RWPE1 (cell line): ENCODE measurements at regions not wholly inside any gene's neighbourhood (a gene's known extent, or its start where the extent isn't known, plus 50 kb on each side); places are given as distances from the start of the nearest gene placed in this dataset.

Source experiments
- CTCF ChIA-PET: fragments of 350-600 bp; sonication (Branson Sonifier 250); formaldehyde crosslinking; extraction: SDS; loops from one replicate; lab custom pipeline; 2021; lab: Yijun Ruan, JAX
- POLR2A ChIA-PET: fragments of 400-600 bp; formaldehyde crosslinking; extraction: SDS; loops from one replicate; lab custom pipeline; 2020; ENCODE audit warnings: antibody characterized with exemption; ENCODE audit not compliant: low non-redundant PET; lab: Yijun Ruan, JAX
- DNase-seq: peaks from one replicate; pipeline ENCODE4 v3.0.0; 2012; ENCODE audit warnings: low spot score
- H3K27ac ChIP-seq: fragments of 450-650 bp; 2 replicates; pipeline ENCODE4 v1.5.1; 2017
- TF ChIP-seq, protein P1 (sequence below): fragments of 450-650 bp; conservative IDR thresholded peaks from 2 replicates; pipeline ENCODE4 v1.5.1; 2017; ENCODE audit warnings: low read depth, mild to moderate bottlenecking

DNA sequence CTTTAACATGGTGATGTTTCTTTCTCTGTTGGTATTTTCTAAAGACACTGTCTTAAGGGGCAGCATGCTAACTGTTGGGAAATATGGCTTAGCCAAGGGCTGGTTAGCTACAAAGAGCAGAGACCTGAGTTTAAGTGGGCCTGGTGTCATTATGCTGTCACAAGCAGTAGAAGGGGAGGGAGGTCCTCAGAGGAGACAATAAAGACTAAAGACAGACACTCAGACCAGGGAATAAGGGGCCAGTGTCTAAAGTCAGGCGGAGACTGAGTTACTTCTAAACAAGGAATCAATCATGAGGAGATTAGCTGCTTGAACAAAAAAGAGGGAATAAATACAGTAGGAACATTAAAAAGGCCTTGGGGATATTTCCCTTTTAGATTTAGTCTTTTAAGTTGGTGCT is 142.7 kb upstream of the DPPA4 start:
- POLR2A ChIA-PET: no interaction called here
- DNase-seq: no peak
- TF ChIP-seq, protein P1, sequence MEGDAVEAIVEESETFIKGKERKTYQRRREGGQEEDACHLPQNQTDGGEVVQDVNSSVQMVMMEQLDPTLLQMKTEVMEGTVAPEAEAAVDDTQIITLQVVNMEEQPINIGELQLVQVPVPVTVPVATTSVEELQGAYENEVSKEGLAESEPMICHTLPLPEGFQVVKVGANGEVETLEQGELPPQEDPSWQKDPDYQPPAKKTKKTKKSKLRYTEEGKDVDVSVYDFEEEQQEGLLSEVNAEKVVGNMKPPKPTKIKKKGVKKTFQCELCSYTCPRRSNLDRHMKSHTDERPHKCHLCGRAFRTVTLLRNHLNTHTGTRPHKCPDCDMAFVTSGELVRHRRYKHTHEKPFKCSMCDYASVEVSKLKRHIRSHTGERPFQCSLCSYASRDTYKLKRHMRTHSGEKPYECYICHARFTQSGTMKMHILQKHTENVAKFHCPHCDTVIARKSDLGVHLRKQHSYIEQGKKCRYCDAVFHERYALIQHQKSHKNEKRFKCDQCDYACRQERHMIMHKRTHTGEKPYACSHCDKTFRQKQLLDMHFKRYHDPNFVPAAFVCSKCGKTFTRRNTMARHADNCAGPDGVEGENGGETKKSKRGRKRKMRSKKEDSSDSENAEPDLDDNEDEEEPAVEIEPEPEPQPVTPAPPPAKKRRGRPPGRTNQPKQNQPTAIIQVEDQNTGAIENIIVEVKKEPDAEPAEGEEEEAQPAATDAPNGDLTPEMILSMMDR: no peak
- CTCF ChIA-PET: no interaction called here
- no peak overlapping the region for H3K27ac ChIP-seq

DNA sequence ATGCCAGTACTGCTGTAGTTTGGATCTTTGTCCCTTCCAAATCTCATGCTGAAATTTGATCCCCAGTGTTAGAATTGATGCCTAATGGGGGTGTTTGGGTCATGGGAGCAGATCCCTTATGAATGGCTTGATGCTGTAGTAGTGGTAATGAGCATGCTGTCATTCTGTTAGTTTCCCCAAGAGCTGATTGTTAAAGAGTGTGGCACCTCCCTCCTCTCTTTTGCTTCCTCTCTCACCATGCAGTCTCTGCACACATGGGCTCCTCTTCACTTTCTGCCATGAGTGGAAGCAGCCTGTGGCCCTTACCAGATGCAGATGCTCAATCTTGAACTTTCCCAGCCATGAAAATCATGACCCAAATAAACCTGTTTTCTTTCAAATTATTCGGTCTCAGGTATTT is 141.3 kb upstream of the DPPA4 start:
- TF ChIP-seq, protein P1: no peak
- ChIA-PET POLR2A (no interaction called here), CTCF (no interaction called here)
- H3K27ac ChIP-seq: no peak overlapping the region
- DNase-seq: no peak

DNA sequence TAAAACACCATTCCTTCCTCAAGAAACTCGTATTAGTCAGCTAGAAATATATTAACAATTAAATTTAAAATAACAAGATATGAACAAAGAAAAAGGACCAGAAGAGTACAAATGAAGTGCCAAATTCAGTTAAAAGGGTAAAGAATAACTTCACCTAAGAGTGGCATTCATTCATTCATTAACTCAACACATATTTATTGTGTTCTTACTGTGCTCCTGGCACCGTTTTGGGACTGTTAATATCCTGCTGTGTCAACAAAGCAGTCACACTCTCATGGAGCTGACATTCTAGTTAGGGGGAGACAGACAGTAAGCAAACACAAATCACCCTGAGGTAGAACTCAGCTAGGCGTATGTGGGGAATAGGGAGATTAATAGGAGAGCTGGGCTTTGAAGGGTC is 123.6 kb upstream of the DPPA4 start:
- H3K27ac ChIP-seq: no peak overlapping the region
- no peak for DNase-seq
- ChIA-PET CTCF (no interaction called here), POLR2A (no interaction called here)
- TF ChIP-seq, protein P1: no peak

DNA sequence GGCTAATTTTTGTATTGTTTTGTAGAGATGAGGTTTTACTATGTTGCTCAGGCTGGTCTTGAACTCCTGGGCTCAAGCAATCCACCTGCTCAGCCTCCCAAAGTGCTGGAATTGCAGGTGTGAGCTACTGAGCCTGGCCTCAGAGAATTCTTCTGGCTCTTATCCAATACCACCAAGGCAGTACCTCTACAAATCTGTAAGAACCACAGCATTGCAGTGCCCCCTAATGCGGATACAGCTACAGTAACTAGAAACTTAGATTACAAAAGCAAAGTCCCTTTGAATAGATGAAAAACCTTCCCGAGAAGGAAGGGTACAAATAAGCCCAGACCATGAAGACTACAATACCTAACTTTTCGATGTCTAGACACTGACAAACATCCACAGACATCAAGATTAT is 107.9 kb upstream of the DPPA4 start:
- ChIA-PET POLR2A (no interaction called here), CTCF (no interaction called here)
- TF ChIP-seq, protein P1: no peak
- no peak for DNase-seq
- no peak overlapping the region for H3K27ac ChIP-seq

DNA sequence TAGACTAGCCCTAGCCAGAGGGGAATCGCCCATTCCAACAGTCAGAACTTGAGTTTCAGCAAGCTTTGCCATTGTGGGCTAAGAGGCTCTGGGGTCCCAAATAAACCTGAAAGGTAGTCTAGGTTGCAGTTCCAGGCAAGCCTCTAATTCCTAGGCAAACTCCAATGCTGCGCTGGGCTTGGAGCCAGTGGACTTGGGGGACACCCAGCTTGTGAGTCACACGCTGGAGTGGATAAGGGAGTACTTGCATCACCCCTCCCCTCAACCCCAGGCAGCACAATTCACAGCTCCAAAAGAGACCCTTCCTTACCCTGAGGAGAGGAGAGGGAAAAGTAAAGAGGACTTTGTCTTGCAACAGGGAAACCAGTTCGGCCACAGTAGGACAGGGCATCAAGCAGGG is 105.2 kb upstream of the DPPA4 start:
- no peak overlapping the region for H3K27ac ChIP-seq
- ChIA-PET POLR2A (no interaction called here), CTCF (no interaction called here)
- TF ChIP-seq, protein P1: no peak
- DNase-seq: no peak

DNA sequence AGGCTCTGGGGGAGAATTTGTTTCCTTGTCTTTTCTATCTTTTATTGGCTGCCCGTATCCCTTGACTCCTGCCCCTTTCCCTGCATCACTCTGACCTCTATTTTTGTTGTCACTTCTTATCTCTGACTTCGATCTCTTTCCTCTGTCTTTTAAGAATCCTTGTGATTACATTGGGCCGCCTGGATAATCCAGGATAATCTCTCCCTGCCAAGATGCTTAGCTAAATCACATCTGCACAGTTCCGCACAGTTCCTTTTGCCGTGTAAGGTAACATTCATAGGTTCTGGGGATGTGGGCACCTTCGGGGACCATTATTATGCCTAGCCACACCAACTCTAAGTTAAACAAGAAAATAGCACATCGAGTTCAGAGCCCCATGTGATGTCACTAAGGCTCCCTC is 103.0 kb upstream of the DPPA4 start:
- DNase-seq: no peak
- H3K27ac ChIP-seq: no peak overlapping the region
- ChIA-PET POLR2A (no interaction called here), CTCF (no interaction called here)
- TF ChIP-seq, protein P1: no peak

DNA sequence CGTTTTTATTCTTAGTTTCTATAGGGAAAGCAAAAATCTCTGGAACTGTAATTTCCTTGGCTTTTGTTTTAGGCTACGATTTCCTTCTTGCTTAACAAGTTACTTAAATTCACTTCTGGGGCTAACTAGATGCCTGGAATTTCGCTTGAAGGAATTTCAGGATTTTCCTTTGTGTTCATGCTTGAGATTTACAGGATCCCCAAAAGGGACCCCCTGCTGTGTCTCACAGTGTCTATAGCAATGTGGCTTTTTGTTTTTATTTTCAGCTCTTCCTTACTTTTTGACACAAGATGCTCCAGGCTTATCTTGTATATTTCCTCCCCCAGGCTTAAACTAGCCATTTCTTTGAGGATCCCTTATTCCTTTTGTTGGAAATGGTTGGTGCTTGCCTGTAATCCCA is 95.5 kb upstream of the DPPA4 start:
- ChIA-PET POLR2A (no interaction called here), CTCF (interaction anchor here (0.7 kb wide), 1 partner anchor 335 kb away, joined by 3 read pairs; no protein-coding TSS in a partner anchor)
- DNase-seq: no peak
- TF ChIP-seq, protein P1: no peak
- H3K27ac ChIP-seq: no peak overlapping the region
